ENCODE measurements at regions not wholly inside any gene's neighbourhood (a gene's known extent, or its start where the extent isn't known, plus 50 kb on each side); places are given as distances from the start of the nearest gene placed in this dataset.

DNA sequence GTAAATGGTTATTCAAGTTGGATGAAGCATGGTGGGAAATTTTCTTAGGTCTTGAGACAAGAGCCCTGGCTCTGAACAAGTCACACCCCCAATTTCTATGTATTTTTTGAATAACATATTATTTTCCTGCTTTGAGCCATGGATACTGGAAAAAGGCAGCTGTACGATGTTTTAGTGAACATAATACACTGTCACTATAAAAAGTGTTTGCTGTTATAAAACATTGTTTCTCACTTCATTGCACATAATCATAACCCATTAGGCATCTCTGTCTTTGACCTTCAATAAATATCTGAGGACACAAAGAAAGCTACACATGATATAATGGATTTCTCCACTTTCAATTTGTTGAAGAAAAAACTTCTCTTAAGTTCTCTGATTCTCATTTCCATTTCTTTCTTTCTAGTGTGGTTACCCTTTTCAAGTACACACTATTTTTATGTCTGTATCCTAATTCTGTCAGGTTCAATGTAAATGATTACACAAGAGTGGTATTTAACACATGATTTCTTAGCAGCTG lies 283.9 kb upstream of the SP8 start:
- ATAC-seq, result no peak
- no CpG with 5 or more reads among the region's 1 CpG for WGBS (ENCODE audit: insufficient coverage)
- Mint-ChIP-seq H3K9me3 (no peaks in the 10 kb centered on the region), H3K4me1 (no peaks in the 10 kb centered on the region), H3K36me3 (no peaks in the 10 kb centered on the region), H3K27me3 (ENCODE audit: low read depth in 2 of 2) (no peaks in the 10 kb centered on the region), H3K4me3 (no peak overlapping the region), H3K27ac (no peak overlapping the region)
- no peak for DNase-seq
- H3K27ac ChIP-seq (ENCODE audit: low read length), result no peak overlapping the region
- H3K36me3 ChIP-seq (ENCODE audit: control insufficient read depth, insufficient read depth, low read length), result no peaks in the 10 kb centered on the region
- TF ChIP-seq, protein P1, sequence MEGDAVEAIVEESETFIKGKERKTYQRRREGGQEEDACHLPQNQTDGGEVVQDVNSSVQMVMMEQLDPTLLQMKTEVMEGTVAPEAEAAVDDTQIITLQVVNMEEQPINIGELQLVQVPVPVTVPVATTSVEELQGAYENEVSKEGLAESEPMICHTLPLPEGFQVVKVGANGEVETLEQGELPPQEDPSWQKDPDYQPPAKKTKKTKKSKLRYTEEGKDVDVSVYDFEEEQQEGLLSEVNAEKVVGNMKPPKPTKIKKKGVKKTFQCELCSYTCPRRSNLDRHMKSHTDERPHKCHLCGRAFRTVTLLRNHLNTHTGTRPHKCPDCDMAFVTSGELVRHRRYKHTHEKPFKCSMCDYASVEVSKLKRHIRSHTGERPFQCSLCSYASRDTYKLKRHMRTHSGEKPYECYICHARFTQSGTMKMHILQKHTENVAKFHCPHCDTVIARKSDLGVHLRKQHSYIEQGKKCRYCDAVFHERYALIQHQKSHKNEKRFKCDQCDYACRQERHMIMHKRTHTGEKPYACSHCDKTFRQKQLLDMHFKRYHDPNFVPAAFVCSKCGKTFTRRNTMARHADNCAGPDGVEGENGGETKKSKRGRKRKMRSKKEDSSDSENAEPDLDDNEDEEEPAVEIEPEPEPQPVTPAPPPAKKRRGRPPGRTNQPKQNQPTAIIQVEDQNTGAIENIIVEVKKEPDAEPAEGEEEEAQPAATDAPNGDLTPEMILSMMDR (IDR thresholded peaks at IDR 0.05), result no peak
- intact Hi-C loops (cut with micrococcal nuclease), result no loop called here
- H3K9me3 ChIP-seq (ENCODE audit: control insufficient read depth, insufficient read depth, low read length), result no peaks in the 10 kb centered on the region
- H3K4me3 ChIP-seq (ENCODE audit: low read length), result no peak overlapping the region
- no peaks in the 10 kb centered on the region for H3K4me1 ChIP-seq (ENCODE audit: control insufficient read depth, insufficient read depth, low read length)
- no peaks in the 10 kb centered on the region for H3K27me3 ChIP-seq (ENCODE audit: control insufficient read depth, insufficient read depth, low read length)

DNA sequence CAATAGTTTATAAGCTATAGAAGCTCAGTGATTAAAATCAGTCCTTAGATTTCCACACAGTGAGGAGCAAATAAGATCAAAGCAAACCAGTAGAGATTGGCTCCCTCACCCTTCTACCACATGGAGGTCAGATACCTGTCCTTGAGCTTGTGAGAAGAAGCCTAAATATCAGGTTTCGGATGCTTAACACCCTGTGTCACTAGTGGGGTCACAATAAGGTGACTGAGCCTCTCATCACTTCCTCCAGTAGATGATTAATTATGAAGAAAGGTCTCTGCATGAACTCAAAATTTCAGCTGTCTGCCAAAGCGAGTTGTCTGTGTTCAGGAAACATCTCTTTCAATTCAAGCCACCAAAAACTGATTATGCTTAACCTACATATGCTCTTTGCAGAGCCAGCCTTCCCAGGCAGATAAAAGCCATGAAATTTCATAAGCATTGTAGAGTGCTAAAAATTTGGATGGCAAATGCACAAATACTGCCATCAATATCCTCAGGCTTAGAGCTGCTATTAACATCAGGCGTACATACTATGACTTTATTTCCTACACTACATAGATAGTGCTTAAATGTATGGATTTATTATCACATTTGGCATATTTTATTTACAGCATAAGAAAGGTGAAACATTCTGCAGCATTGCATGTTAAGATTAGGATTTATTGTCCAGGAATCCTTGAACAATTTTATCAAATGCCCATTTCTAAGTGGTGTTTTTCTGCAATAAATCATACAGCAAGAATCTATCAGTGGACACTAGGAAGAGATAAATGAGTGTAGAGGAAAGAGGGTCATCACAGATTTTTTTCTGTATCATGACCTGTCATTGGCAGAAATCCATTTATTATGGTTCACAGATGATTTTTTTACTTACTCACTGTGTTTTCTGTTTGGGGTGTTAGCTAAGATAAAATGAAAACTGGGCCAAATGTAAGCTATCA lies 285.1 kb upstream of the SP8 start:
- no peaks in the 10 kb centered on the region for H3K4me1 Mint-ChIP-seq
- no peaks in the 10 kb centered on the region for H3K36me3 ChIP-seq (ENCODE audit: control insufficient read depth, insufficient read depth, low read length)
- TF ChIP-seq, protein P1 (IDR thresholded peaks at IDR 0.05), result no peak
- no peak overlapping the region for H3K4me3 ChIP-seq (ENCODE audit: low read length)
- H3K4me3 Mint-ChIP-seq, result no peak overlapping the region
- H3K4me1 ChIP-seq (ENCODE audit: control insufficient read depth, insufficient read depth, low read length), result no peaks in the 10 kb centered on the region
- H3K9me3 ChIP-seq (ENCODE audit: control insufficient read depth, insufficient read depth, low read length), result no peaks in the 10 kb centered on the region
- H3K9me3 Mint-ChIP-seq, result no peaks in the 10 kb centered on the region
- ATAC-seq (no peak), DNase-seq (no peak)
- H3K27ac ChIP-seq (ENCODE audit: low read length), result no peak overlapping the region
- WGBS (ENCODE audit: insufficient coverage), result 75% methylated on average over 1 of the region's 3 CpGs
- intact Hi-C loops (cut with micrococcal nuclease), result no loop called here
- H3K27me3 ChIP-seq (ENCODE audit: control insufficient read depth, insufficient read depth, low read length), result no peaks in the 10 kb centered on the region
- no peaks in the 10 kb centered on the region for H3K36me3 Mint-ChIP-seq
- H3K27ac Mint-ChIP-seq, result no peak overlapping the region
- no peaks in the 10 kb centered on the region for H3K27me3 Mint-ChIP-seq (ENCODE audit: low read depth in 2 of 2)

DNA sequence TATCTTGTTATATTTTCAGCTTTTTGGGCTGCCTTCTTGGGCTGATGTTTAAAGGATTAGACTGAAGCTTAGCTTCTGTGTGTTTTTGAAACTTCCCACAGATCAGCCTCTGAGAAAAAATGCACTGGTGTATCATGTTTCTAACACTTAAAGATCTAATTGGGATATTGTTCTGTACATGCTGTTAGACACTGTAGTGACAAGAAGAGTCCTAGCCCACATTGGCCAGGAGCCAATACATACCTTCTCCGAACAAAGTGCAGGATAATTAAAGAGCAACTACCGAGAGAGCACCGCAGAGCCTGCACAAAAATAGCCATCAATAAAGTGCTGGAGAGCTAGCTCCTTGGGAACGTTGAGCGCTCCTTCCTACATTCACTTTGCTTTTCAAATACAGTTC lies 289.4 kb upstream of the SP8 start:
- TF ChIP-seq, protein P1 (IDR thresholded peaks at IDR 0.05), result no peak
- 91% methylated on average over 5 of the region's 5 CpGs for WGBS (ENCODE audit: insufficient coverage)
- H3K27me3 Mint-ChIP-seq (ENCODE audit: low read depth in 2 of 2), result peaks cover 2 to 7% of the 10 kb centered on the region in 2 donors
- intact Hi-C loops (cut with micrococcal nuclease), result no loop called here
- DNase-seq (no peak), ATAC-seq (no peak)
- no peak overlapping the region for H3K4me3 Mint-ChIP-seq
- H3K36me3 ChIP-seq (ENCODE audit: control insufficient read depth, insufficient read depth, low read length), result no peaks in the 10 kb centered on the region
- no peaks in the 10 kb centered on the region for H3K36me3 Mint-ChIP-seq
- H3K4me1 ChIP-seq (ENCODE audit: control insufficient read depth, insufficient read depth, low read length), result no peaks in the 10 kb centered on the region
- no peak overlapping the region for H3K4me3 ChIP-seq (ENCODE audit: low read length)
- H3K27ac ChIP-seq (ENCODE audit: low read length), result no peak overlapping the region
- no peak overlapping the region for H3K27ac Mint-ChIP-seq
- H3K9me3 Mint-ChIP-seq, result no peaks in the 10 kb centered on the region
- no peaks in the 10 kb centered on the region for H3K27me3 ChIP-seq (ENCODE audit: control insufficient read depth, insufficient read depth, low read length)
- H3K4me1 Mint-ChIP-seq, result no peaks in the 10 kb centered on the region
- H3K9me3 ChIP-seq (ENCODE audit: control insufficient read depth, insufficient read depth, low read length), result no peaks in the 10 kb centered on the region
